Panc1 (cell line): ENCODE measurements at regions not wholly inside any gene's neighbourhood (a gene's known extent, or its start where the extent isn't known, plus 50 kb on each side); places are given as distances from the start of the nearest gene placed in this dataset.

Experiments
- ATAC-seq: fragments of 200-7000 bp; cut with Tn5 transposase; 2 replicates; pipeline ENCODE4 v1.9.1; 2020; ENCODE audit warnings: mild to moderate bottlenecking, moderate library complexity
- BruUV-seq: library from RNA; stranded (reverse); fragments of 400-500 nt; replicated peaks from 2 replicates; lab custom pipeline; 2021; lab: Mats Ljungman, UMichigan
- CTCF ChIA-PET: fragments of 300-600 bp; sonication (Branson Sonifier 250); formaldehyde crosslinking; loops from one replicate; lab custom pipeline; 2022; ENCODE audit warnings: antibody characterized with exemption; lab: Charles Lee
- POLR2A ChIA-PET: fragments of 300-600 bp; sonication (Branson Sonifier 250); formaldehyde crosslinking; loops from one replicate; lab custom pipeline; 2022; ENCODE audit warnings: antibody characterized with exemption; lab: Charles Lee
- DNase-seq: peaks from one replicate; pipeline ENCODE4 v3.0.0-alpha.2; 2010; ENCODE audit warnings: low read depth, low spot score
- H3K27ac ChIP-seq: 2 replicates; pipeline ENCODE4 v1.5.1; 2011; ENCODE audit warnings: mild to moderate bottlenecking, low read length, inconsistent platforms
- H3K27me3 ChIP-seq: fragments of 200-500 bp; sonication (Bioruptor generic); 2 replicates; pipeline ENCODE4 v1.6.0; 2014; ENCODE audit warnings: low read length, inconsistent platforms; ENCODE audit not compliant: control insufficient read depth, insufficient read depth
- H3K36me3 ChIP-seq: fragments of 200-500 bp; sonication (Bioruptor generic); 2 replicates; pipeline ENCODE4 v1.5.1; 2014; ENCODE audit warnings: inconsistent platforms, mild to moderate bottlenecking, low read length, moderate library complexity; ENCODE audit not compliant: control insufficient read depth, insufficient read depth
- H3K4me1 ChIP-seq: 2 replicates; pipeline ENCODE4 v1.5.1; 2011; ENCODE audit warnings: inconsistent platforms, mild to moderate bottlenecking, low read length, moderate library complexity; ENCODE audit not compliant: control insufficient read depth, insufficient read depth
- H3K4me3 ChIP-seq, 2 experiments: 2 replicates each; pipeline ENCODE4 v1.5.1; 2011 to 2012; ENCODE audit warnings: low read depth in 2 of 2, low read length in 2 of 2, mild to moderate bottlenecking in 2 of 2, inconsistent platforms in 1 of 2, moderate library complexity in 1 of 2
- H3K9me3 ChIP-seq: fragments of 200-500 bp; sonication (Bioruptor generic); 2 replicates; pipeline ENCODE4 v1.5.1; 2014; ENCODE audit warnings: low read depth, mild to moderate bottlenecking, inconsistent platforms, low read length, moderate library complexity; ENCODE audit not compliant: control insufficient read depth, insufficient read depth
- CTCF ChIP-seq: fragments of 450-650 bp; IDR thresholded peaks from 2 replicates; pipeline ENCODE4 v1.5.1; 2017; ENCODE audit warnings: mild to moderate bottlenecking
- POLR2AphosphoS5 ChIP-seq: IDR thresholded peaks from 2 replicates; pipeline ENCODE4 v1.6.1; 2012; ENCODE audit warnings: mild to moderate bottlenecking, low read depth, low read length, moderate library complexity
- SIN3A ChIP-seq: IDR thresholded peaks from 2 replicates; pipeline ENCODE4 v1.6.1; 2012; ENCODE audit warnings: low read depth, mild to moderate bottlenecking, low read length, moderate library complexity, borderline replicate concordance; ENCODE audit not compliant: insufficient read depth
- TCF7L2 ChIP-seq: IDR thresholded peaks from 2 replicates; pipeline ENCODE4 v1.6.1; 2011; ENCODE audit warnings: mild to moderate bottlenecking, low read depth, low read length, inconsistent platforms
- in situ Hi-C: cut with HindIII; loops from 2 replicates; pipeline ENCODE4 v1.10.0; 2016; ENCODE audit warnings: low sequenced_read_pairs, low pct_unique_long_range_greater_than_20kb
- intact Hi-C: fragments of 100-400 bp; cut with micrococcal nuclease; formaldehyde crosslinking; loops from one replicate; pipeline ENCODE4 v1.10.0; 2022; ENCODE audit not compliant: unreplicated experiment
- TF ChIP-seq, protein P1 (sequence below), 2 experiments: IDR thresholded peaks; 2 replicates each; pipeline ENCODE4 v1.6.1; 2011 to 2012; ENCODE audit warnings: low read depth in 2 of 2, control low read depth in 1 of 2, low read length in 1 of 2, mild to moderate bottlenecking in 1 of 2, moderate library complexity in 1 of 2; ENCODE audit not compliant: insufficient read depth in 1 of 2

GRCh38 chr14:104421401-104421821 is 158.2 kb upstream of the C14orf180 start:
- H3K27me3 ChIP-seq: peaks cover under 1% of the 10 kb centered on the region
- H3K4me3 ChIP-seq: no peak overlapping the region
- no peaks in the 10 kb centered on the region for H3K9me3 ChIP-seq
- no peak overlapping the region for H3K27ac ChIP-seq
- ChIA-PET CTCF (no interaction called here), POLR2A (no interaction called here)
- no TSS peak for BruUV-seq
- no peaks in the 10 kb centered on the region for H3K4me1 ChIP-seq
- H3K36me3 ChIP-seq: no peaks in the 10 kb centered on the region
- TF ChIP-seq POLR2AphosphoS5 (no peak), SIN3A (no peak), TCF7L2 (no peak), CTCF (no peak)
- TF ChIP-seq, protein P1, sequence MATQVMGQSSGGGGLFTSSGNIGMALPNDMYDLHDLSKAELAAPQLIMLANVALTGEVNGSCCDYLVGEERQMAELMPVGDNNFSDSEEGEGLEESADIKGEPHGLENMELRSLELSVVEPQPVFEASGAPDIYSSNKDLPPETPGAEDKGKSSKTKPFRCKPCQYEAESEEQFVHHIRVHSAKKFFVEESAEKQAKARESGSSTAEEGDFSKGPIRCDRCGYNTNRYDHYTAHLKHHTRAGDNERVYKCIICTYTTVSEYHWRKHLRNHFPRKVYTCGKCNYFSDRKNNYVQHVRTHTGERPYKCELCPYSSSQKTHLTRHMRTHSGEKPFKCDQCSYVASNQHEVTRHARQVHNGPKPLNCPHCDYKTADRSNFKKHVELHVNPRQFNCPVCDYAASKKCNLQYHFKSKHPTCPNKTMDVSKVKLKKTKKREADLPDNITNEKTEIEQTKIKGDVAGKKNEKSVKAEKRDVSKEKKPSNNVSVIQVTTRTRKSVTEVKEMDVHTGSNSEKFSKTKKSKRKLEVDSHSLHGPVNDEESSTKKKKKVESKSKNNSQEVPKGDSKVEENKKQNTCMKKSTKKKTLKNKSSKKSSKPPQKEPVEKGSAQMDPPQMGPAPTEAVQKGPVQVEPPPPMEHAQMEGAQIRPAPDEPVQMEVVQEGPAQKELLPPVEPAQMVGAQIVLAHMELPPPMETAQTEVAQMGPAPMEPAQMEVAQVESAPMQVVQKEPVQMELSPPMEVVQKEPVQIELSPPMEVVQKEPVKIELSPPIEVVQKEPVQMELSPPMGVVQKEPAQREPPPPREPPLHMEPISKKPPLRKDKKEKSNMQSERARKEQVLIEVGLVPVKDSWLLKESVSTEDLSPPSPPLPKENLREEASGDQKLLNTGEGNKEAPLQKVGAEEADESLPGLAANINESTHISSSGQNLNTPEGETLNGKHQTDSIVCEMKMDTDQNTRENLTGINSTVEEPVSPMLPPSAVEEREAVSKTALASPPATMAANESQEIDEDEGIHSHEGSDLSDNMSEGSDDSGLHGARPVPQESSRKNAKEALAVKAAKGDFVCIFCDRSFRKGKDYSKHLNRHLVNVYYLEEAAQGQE (IDR thresholded peaks at IDR 0.05; ENCODE audit: insufficient read depth in 1 of 2, low read depth in 2 of 2, low read length in 1 of 2): no peak
- ATAC-seq: no peak
- intact Hi-C loops (no loop called here), in situ Hi-C loops (no loop called here)
- DNase-seq: no peak

DNA sequence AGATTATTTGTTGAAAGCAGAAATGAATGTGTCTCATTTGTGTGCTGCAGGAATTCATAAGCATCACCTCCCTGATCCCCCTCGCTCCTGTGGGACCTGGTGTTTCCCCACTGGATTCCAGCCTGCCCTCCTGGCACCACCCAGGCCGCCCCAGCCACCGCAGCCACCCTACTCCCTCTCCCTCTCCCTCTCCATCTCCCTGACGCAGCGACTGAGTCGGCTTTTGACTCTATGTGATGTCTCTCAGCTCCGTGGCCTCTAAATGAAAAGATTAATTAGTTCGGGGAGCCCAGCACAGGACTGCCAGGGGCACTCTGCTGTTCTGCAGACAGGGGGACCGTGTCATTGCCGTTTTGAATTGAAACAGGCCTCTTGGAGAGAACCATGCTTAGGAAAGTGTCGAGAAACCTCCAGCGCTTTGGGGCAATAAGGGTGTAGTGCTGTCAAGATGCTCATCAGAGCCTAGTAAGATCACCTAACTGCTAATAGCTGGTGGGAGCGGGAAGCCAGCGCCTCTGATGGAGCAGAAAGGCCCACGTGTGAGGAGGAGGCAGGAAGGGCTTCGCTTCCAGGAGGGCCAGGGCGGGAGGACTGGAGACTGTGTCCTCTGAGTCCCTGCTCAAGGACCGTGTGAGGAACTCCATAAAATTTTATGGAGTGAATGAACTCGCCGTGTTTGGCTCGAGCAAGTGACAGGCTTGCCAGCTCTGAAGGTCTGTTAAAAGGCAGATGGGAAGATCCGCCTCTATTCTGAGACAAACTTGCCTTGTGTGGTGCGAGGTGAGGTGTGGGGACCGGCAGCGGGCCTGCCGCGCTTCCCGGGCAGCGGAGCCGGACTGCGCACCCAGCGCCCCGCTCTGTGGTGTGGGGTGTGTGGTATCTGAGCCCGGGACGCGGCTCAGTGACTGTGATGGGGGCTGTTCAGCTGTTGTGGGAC is 157.4 kb upstream of the C14orf180 start:
- Histone ChIP-seq H3K9me3 (no peaks in the 10 kb centered on the region), H3K4me1 (no peaks in the 10 kb centered on the region), H3K27ac (no peak overlapping the region), H3K27me3 (no peaks in the 10 kb centered on the region; the same call in 1 of the 2 replicates), H3K36me3 (no peaks in the 10 kb centered on the region), H3K4me3 (no peak overlapping the region)
- intact Hi-C loops (no loop called here), in situ Hi-C loops (no loop called here)
- ATAC-seq: no peak; the same call in 1 of the 2 replicates
- POLR2A ChIA-PET: no interaction called here
- CTCF ChIA-PET: no interaction called here
- DNase-seq: no peak
- TF ChIP-seq, protein P1 (IDR thresholded peaks at IDR 0.05; ENCODE audit: insufficient read depth in 1 of 2, low read depth in 2 of 2, low read length in 1 of 2): no peak
- TF ChIP-seq TCF7L2: no peak
- TF ChIP-seq CTCF: no peak
- no peak for TF ChIP-seq POLR2AphosphoS5
- TF ChIP-seq SIN3A: no peak
- no TSS peak for BruUV-seq
